Body of pancreas (tissue), 4 donors: ENCODE measurements at regions not wholly inside any gene's neighbourhood (a gene's known extent, or its start where the extent isn't known, plus 50 kb on each side); places are given as distances from the start of the nearest gene placed in this dataset.

Experiments used
- ATAC-seq: fragments of 150-250 bp; one replicate; pipeline ENCODE4 v1.9.1; 2016
- DNase-seq, 4 donors: peaks; one replicate each; pipeline ENCODE4 v3.0.0-alpha.2; 2019
- H3K27ac ChIP-seq, 4 donors: fragments of 200-600 bp; sonication (generic); 1 replicate in 3 of 4; 2 replicates in 1 of 4; pipeline versions ENCODE4 v1.5.1 to v1.6.1; 2016 to 2019; ENCODE audit warnings: mild to moderate bottlenecking in 1 of 4, mixed read lengths in 1 of 4, moderate library complexity in 1 of 4
- H3K27me3 ChIP-seq, 2 donors: fragments of 200-600 bp; sonication (generic); one replicate each; pipeline ENCODE4 v1.6.0; 2016; ENCODE audit warnings: mild to moderate bottlenecking in 1 of 2
- H3K36me3 ChIP-seq, 2 donors: fragments of 200-600 bp; sonication (generic); replicated peaks in 1 of 2; 2 replicates each; pipeline ENCODE4 v1.5.1; 2016; ENCODE audit warnings: low read depth in 2 of 2; ENCODE audit not compliant: insufficient read depth in 1 of 2
- H3K4me1 ChIP-seq: fragments of 200-600 bp; sonication (generic); one replicate; pipeline ENCODE4 v1.6.0; 2016
- H3K4me3 ChIP-seq, 2 donors: fragments of 200-600 bp; sonication (generic); 1 replicate in 1 of 2; 2 replicates in 1 of 2; pipeline ENCODE4 v1.5.1; 2016 to 2019
- H3K9me3 ChIP-seq, 3 donors: fragments of 200-600 bp; sonication (generic); 1 replicate in 2 of 3; 2 replicates in 1 of 3; pipeline ENCODE4 v1.5.1; 2016
- POLR2A ChIP-seq, 3 donors: fragments of 450-650 bp; IDR thresholded peaks; one replicate each; pipeline ENCODE4 v1.6.1; 2016; ENCODE audit warnings: antibody characterized with exemption in 3 of 3, mild to moderate bottlenecking in 2 of 3
- WGBS, 2 donors: methylation state at CpG; one replicate each; pipeline ENCODE4 v1.1.5; 2017; 5-methylcytosine and 5-hydroxymethylcytosine counted together
- intact Hi-C: fragments of 100-400 bp; cut with DNase I; formaldehyde crosslinking; loops from one replicate; pipeline ENCODE4 v1.15.1; 2023
- TF ChIP-seq, protein P1 (sequence below), 7 experiments: fragments of 450-650 bp in 4 of 7; fragments of 200-600 bp in 3 of 7; sonication (generic) in 3 of 7; IDR thresholded peaks; one replicate each; pipeline ENCODE4 v1.5.1; 2016 to 2019; ENCODE audit warnings: antibody characterized with exemption in 7 of 7

DNA sequence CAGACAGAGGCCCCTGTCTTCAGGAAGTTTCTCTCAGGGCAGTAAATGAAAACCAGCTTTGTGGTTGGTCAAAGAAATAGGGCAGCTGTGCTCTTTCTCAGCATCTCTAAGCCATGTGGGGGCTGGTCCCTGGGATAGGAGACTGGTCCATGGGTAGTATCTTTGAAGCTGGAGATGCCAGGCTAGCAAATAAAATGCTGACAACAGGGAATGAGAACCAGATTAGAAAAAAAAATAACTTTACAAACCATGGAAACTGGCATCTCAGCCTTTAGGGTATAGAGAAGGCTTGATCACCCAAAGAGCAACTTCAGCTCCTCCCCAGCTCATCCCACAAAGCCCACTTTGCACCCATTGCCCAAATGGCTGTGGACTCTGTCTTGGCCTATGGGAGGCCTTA, 138.1 kb downstream of the TTC32 start:
- Histone ChIP-seq H3K27ac (no peak overlapping the region), H3K27me3 (no peaks in the 10 kb centered on the region), H3K9me3 (no peaks in the 10 kb centered on the region), H3K4me3 (no peak overlapping the region), H3K4me1 (peaks cover 15% of the 10 kb centered on the region), H3K36me3 (no peaks in the 10 kb centered on the region)
- DNase-seq (no peak), ATAC-seq (no peak)
- no peak for TF ChIP-seq POLR2A (IDR thresholded peaks at IDR 0.05)
- TF ChIP-seq, protein P1, sequence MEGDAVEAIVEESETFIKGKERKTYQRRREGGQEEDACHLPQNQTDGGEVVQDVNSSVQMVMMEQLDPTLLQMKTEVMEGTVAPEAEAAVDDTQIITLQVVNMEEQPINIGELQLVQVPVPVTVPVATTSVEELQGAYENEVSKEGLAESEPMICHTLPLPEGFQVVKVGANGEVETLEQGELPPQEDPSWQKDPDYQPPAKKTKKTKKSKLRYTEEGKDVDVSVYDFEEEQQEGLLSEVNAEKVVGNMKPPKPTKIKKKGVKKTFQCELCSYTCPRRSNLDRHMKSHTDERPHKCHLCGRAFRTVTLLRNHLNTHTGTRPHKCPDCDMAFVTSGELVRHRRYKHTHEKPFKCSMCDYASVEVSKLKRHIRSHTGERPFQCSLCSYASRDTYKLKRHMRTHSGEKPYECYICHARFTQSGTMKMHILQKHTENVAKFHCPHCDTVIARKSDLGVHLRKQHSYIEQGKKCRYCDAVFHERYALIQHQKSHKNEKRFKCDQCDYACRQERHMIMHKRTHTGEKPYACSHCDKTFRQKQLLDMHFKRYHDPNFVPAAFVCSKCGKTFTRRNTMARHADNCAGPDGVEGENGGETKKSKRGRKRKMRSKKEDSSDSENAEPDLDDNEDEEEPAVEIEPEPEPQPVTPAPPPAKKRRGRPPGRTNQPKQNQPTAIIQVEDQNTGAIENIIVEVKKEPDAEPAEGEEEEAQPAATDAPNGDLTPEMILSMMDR (IDR thresholded peaks at IDR 0.05): no peak
- intact Hi-C loops: no loop called here

DNA sequence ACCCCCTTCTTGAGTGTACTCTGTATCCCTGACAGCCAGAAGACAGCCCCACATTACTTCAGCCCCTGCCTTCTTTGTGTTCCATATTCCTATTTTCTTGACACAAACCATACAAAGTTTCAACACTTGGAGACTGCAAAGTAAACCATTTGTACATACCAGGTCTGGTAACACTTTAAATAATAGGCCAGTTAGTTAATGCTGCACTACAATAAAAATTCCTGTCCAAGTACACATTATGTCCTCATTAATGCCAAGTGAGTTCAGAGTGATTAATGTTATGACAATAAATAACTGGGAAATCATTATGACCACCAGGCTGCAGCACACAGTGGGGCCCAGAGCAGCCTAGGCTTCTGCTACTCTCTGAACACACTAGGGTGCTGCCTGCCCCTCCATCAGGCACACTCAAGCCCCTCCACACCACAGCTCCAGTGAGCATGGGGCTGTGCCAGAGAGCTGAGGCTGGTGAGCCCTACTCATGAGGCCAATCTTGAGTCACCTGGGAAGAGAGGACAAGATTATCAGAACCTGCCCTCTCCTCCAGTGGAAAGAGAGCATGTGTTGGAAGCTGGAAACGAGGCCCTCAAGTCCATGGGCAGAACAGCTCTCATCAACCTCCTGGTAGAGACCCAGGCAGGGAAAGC, 138.7 kb downstream of the TTC32 start:
- ATAC-seq: peak; percentile 42
- 79 to 100% methylated on average over 1 of the region's 1 CpG for WGBS, 2 donors
- Histone ChIP-seq H3K4me1 (peaks cover 15% of the 10 kb centered on the region), H3K36me3 (no peaks in the 10 kb centered on the region), H3K9me3 (no peaks in the 10 kb centered on the region), H3K27me3 (no peaks in the 10 kb centered on the region), H3K4me3 (no peak overlapping the region), H3K27ac (no peak overlapping the region)
- no peak for DNase-seq
- TF ChIP-seq POLR2A (IDR thresholded peaks at IDR 0.05): no peak
- TF ChIP-seq, protein P1 (IDR thresholded peaks at IDR 0.05): no peak
- intact Hi-C loops: no loop called here

DNA sequence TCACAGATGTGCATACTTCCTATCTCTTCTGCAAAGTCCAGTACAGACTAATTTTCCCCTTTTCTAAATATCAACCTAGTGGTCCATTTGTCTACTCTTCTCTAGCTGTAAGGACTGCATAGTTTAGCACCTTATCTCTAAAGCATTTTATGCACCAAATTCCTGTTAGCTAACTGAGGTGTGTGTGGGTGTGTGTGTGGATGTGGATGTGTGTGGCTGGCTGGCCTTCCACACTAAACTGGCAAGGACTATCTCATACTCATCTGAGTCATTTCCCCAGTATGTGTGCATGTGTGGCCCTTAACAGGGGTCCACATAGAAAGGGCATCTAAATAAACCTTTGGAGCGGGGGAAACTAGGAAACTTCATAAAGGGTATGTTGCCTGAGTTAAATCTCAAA, 139.6 kb downstream of the TTC32 start:
- DNase-seq: no peak
- H3K4me3 ChIP-seq: no peak overlapping the region
- intact Hi-C loops: no loop called here
- H3K4me1 ChIP-seq: peaks cover 15% of the 10 kb centered on the region
- no peaks in the 10 kb centered on the region for H3K27me3 ChIP-seq
- H3K9me3 ChIP-seq: no peaks in the 10 kb centered on the region
- 95 to 96% methylated on average over 1 of the region's 1 CpG for WGBS, 2 donors
- H3K36me3 ChIP-seq: no peaks in the 10 kb centered on the region
- TF ChIP-seq, protein P1 (IDR thresholded peaks at IDR 0.05): no peak
- TF ChIP-seq POLR2A (IDR thresholded peaks at IDR 0.05): no peak
- no peak overlapping the region for H3K27ac ChIP-seq
- no peak for ATAC-seq

DNA sequence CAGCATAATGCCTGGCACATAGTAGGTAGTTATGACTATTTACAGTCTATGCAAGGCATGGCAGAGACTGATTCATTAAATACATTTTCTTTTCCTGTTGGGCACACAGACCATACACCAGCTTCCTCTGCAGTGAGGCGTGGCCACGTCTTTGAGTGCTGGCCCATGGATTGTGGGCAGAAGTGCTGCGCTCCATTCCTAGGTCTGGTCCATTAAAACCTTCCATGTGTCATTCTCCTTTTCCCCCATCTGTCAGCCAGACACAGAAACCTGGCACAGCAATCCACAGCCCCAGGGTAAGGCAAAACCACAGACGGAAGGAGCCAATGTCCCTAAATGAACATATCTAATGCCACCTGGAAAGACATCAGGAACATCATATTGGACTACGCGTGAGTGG, 141.9 kb downstream of the TTC32 start:
- H3K27ac ChIP-seq: no peak overlapping the region
- ATAC-seq (no peak), DNase-seq (no peak)
- intact Hi-C loops: no loop called here
- no peaks in the 10 kb centered on the region for H3K27me3 ChIP-seq
- no peak overlapping the region for H3K4me3 ChIP-seq
- WGBS, 2 donors: 78 to 82% methylated on average over 6 of the region's 6 CpGs
- no peaks in the 10 kb centered on the region for H3K36me3 ChIP-seq
- no peaks in the 10 kb centered on the region for H3K9me3 ChIP-seq
- H3K4me1 ChIP-seq: peaks cover 15% of the 10 kb centered on the region
- TF ChIP-seq, protein P1 (IDR thresholded peaks at IDR 0.05): no peak
- no peak for TF ChIP-seq POLR2A (IDR thresholded peaks at IDR 0.05)

DNA sequence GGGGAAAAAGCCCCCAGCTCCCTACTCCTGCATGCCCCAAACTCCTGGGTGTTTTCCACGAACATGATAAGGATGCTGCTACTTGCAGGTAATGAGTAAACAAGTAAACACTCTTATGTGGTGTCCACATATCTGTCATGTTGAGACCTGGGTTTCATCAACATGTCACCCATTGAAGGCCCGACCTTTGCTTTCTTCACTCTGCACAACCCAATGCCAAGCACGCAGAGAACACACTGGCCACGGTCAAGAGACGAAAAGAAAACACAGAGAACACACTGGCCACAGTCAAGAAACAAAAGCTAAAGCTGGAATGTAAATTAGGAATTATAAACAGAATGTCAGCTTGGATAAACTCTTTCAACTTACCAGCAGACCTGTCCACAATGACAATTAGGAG, 143.1 kb downstream of the TTC32 start:
- H3K27me3 ChIP-seq: no peaks in the 10 kb centered on the region
- TF ChIP-seq, protein P1 (IDR thresholded peaks at IDR 0.05): no peak
- TF ChIP-seq POLR2A (IDR thresholded peaks at IDR 0.05): no peak
- H3K9me3 ChIP-seq: no peaks in the 10 kb centered on the region
- H3K27ac ChIP-seq: no peak overlapping the region
- peaks cover 15% of the 10 kb centered on the region for H3K4me1 ChIP-seq
- no peaks in the 10 kb centered on the region for H3K36me3 ChIP-seq
- DNase-seq: no peak
- H3K4me3 ChIP-seq: no peak overlapping the region
- ATAC-seq: no peak
- intact Hi-C loops: no loop called here
- 78 to 87% methylated on average over 5 of the region's 5 CpGs for WGBS, 2 donors
